Endodermal cell (in vitro differentiated cells): ENCODE measurements at regions not wholly inside any gene's neighbourhood (a gene's known extent, or its start where the extent isn't known, plus 50 kb on each side); places are given as distances from the start of the nearest gene placed in this dataset.

Source experiments
- DNase-seq: peaks from one replicate; pipeline ENCODE4 v3.0.0-alpha.2; 2017
- H3K27ac ChIP-seq: 2 replicates; pipeline ENCODE4 v1.5.1; 2013; ENCODE audit warnings: mild to moderate bottlenecking, low read depth, low read length, moderate library complexity
- H3K27me3 ChIP-seq: 2 replicates; pipeline ENCODE4 v1.6.1; 2013; ENCODE audit warnings: mild to moderate bottlenecking, low read length, moderate library complexity; ENCODE audit not compliant: insufficient read depth, control insufficient read depth, poor library complexity, severe bottlenecking
- H3K36me3 ChIP-seq: 2 replicates; pipeline ENCODE4 v1.7.0; 2013; ENCODE audit warnings: mild to moderate bottlenecking, low read length, moderate library complexity; ENCODE audit not compliant: control insufficient read depth, insufficient read depth
- H3K4me1 ChIP-seq: one replicate; pipeline ENCODE4 v1.7.0; 2013; ENCODE audit warnings: low read length; ENCODE audit not compliant: control insufficient read depth, insufficient read depth
- H3K4me3 ChIP-seq: 2 replicates; pipeline ENCODE4 v1.5.1; 2013; ENCODE audit warnings: mild to moderate bottlenecking, low read length, moderate library complexity
- H3K9ac ChIP-seq: 2 replicates; pipeline ENCODE4 v1.6.1; 2013; ENCODE audit warnings: mild to moderate bottlenecking, low read length, moderate library complexity; ENCODE audit not compliant: poor library complexity, severe bottlenecking; ENCODE audit errors: extremely low read depth
- H3K9me3 ChIP-seq: 2 replicates; pipeline ENCODE4 v1.6.1; 2013; ENCODE audit warnings: mild to moderate bottlenecking, low read length, moderate library complexity; ENCODE audit not compliant: control insufficient read depth
- H3K27ac Mint-ChIP-seq: 2 replicates; pipeline ENCODE4 v1.8.0; 2020; ENCODE audit warnings: mixed read lengths
- H3K27me3 Mint-ChIP-seq: 2 replicates; pipeline ENCODE4 v1.8.0; 2021; ENCODE audit warnings: mild to moderate bottlenecking, mixed read lengths; ENCODE audit not compliant: insufficient read depth
- H3K36me3 Mint-ChIP-seq: 2 replicates; pipeline ENCODE4 v1.8.0; 2020; ENCODE audit warnings: low read depth, mixed read lengths
- H3K4me1 Mint-ChIP-seq: 2 replicates; pipeline ENCODE4 v1.8.0; 2020; ENCODE audit warnings: mixed read lengths
- H3K4me3 Mint-ChIP-seq: 2 replicates; pipeline ENCODE4 v1.8.0; 2020; ENCODE audit warnings: mild to moderate bottlenecking, moderate library complexity, mixed read lengths
- H3K9me3 Mint-ChIP-seq: 2 replicates; pipeline ENCODE4 v1.8.0; 2020; ENCODE audit warnings: mild to moderate bottlenecking, mixed read lengths
- CTCF ChIP-seq: fragments of 200-600 bp; sonication (generic); conservative IDR thresholded peaks from 2 replicates; pipeline ENCODE4 v1.5.0; 2021; ENCODE audit warnings: antibody characterized with exemption, mild to moderate bottlenecking
- WGBS, 2 experiments: methylation state at CpG; one replicate each; pipeline versions ENCODE4 v1.1.5 to v1.1.7; 2013; ENCODE audit warnings: missing lambda C conversion rate in 2 of 2, mixed read lengths in 1 of 2; ENCODE audit not compliant: insufficient coverage in 1 of 2, insufficient read length in 1 of 2; 5-methylcytosine and 5-hydroxymethylcytosine counted together

- no peaks in the 10 kb centered on the region for H3K36me3 ChIP-seq
- H3K4me3 ChIP-seq: no peak overlapping the region
- no peaks in the 10 kb centered on the region for H3K27me3 ChIP-seq
- H3K9me3 ChIP-seq: no peaks in the 10 kb centered on the region
- no peak for TF ChIP-seq CTCF
- Mint-ChIP-seq H3K4me3 (no peak overlapping the region), H3K9me3 (peaks cover 3% of the 10 kb centered on the region), H3K27me3 (no peaks in the 10 kb centered on the region), H3K36me3 (no peaks in the 10 kb centered on the region), H3K4me1 (peaks cover 9% of the 10 kb centered on the region), H3K27ac (no peak overlapping the region)
- H3K9ac ChIP-seq: no peak overlapping the region
- no peak for DNase-seq
- WGBS, 2 experiments: 48 to 55% methylated on average over 5 of the region's 5 CpGs
- peaks cover 2% of the 10 kb centered on the region for H3K4me1 ChIP-seq
- H3K27ac ChIP-seq: no peak overlapping the region
Observed at GRCh38 chr4:138047290-138047689, 194.9 kb downstream of the SLC7A11 start.

DNA sequence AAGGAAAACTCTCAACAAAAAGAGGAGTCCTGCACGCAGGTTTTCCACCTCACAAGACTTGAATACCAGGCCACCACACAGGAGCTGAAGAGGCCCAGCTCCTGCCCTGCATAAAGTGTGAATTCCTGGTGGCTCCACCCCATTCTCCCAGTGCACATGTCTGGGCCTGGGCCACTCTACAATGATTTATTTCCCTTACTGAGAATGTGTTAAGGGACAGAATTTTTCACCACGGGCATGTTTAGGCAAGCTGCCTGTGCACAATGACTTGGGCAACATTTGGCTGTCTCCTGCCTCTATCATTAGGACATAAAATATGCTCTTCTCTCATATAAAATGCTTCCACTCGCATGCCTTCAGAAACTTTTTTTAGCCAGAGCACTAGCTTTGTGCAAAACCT, 197.1 kb downstream of the SLC7A11 start:
- H3K36me3 Mint-ChIP-seq: no peaks in the 10 kb centered on the region
- DNase-seq: no peak
- 83 to 100% methylated on average over 1 to 3 of the region's 3 CpGs for WGBS, 2 experiments
- H3K4me1 Mint-ChIP-seq: peaks cover 6% of the 10 kb centered on the region
- Histone ChIP-seq H3K36me3 (no peaks in the 10 kb centered on the region), H3K9me3 (no peaks in the 10 kb centered on the region), H3K4me3 (no peak overlapping the region), H3K27me3 (no peaks in the 10 kb centered on the region), H3K27ac (no peak overlapping the region), H3K9ac (no peak overlapping the region), H3K4me1 (no peaks in the 10 kb centered on the region)
- no peak overlapping the region for H3K27ac Mint-ChIP-seq
- TF ChIP-seq CTCF: no peak
- H3K27me3 Mint-ChIP-seq: no peaks in the 10 kb centered on the region
- H3K4me3 Mint-ChIP-seq: no peak overlapping the region
- no peaks in the 10 kb centered on the region for H3K9me3 Mint-ChIP-seq

- Histone ChIP-seq H3K4me3 (no peak overlapping the region), H3K9me3 (no peaks in the 10 kb centered on the region), H3K4me1 (no peaks in the 10 kb centered on the region), H3K9ac (no peak overlapping the region), H3K27me3 (no peaks in the 10 kb centered on the region), H3K27ac (no peak overlapping the region), H3K36me3 (no peaks in the 10 kb centered on the region)
- no peak overlapping the region for H3K27ac Mint-ChIP-seq
- 90 to 92% methylated on average over 1 to 2 of the region's 2 CpGs for WGBS, 2 experiments
- no peaks in the 10 kb centered on the region for H3K36me3 Mint-ChIP-seq
- no peaks in the 10 kb centered on the region for H3K9me3 Mint-ChIP-seq
- TF ChIP-seq CTCF: no peak
- H3K4me3 Mint-ChIP-seq: no peak overlapping the region
- no peak for DNase-seq
- H3K27me3 Mint-ChIP-seq: no peaks in the 10 kb centered on the region
- H3K4me1 Mint-ChIP-seq: no peaks in the 10 kb centered on the region
Observed at GRCh38 chr4:138039010-138039409, 203.1 kb downstream of the SLC7A11 start.
